Ishikawa (cell line): ENCODE measurements at regions not wholly inside any gene's neighbourhood (a gene's known extent, or its start where the extent isn't known, plus 50 kb on each side); places are given as distances from the start of the nearest gene placed in this dataset.

Experiments used
- CEBPB ChIP-seq: IDR thresholded peaks from 2 replicates; pipeline ENCODE4 v1.6.1; 2012
- CREB1 ChIP-seq: IDR thresholded peaks from 2 replicates; pipeline ENCODE4 v1.6.1; 2012; ENCODE audit warnings: low read depth
- EGR1 ChIP-seq: IDR thresholded peaks from 2 replicates; pipeline ENCODE4 v1.6.1; 2012
- EP300 ChIP-seq: IDR thresholded peaks from 2 replicates; pipeline ENCODE4 v1.6.1; 2012; ENCODE audit warnings: borderline replicate concordance
- FOXM1 ChIP-seq: IDR thresholded peaks from 2 replicates; pipeline ENCODE4 v1.6.1; 2012; ENCODE audit warnings: low read depth, borderline replicate concordance
- NFIC ChIP-seq: IDR thresholded peaks from 2 replicates; pipeline ENCODE4 v1.6.1; 2012
- RAD21 ChIP-seq: IDR thresholded peaks from 2 replicates; pipeline ENCODE4 v1.6.1; 2012; ENCODE audit warnings: low read depth
- TAF1 ChIP-seq: IDR thresholded peaks from 2 replicates; pipeline ENCODE4 v1.6.1; 2012; ENCODE audit warnings: low read depth, mild to moderate bottlenecking
- TEAD4 ChIP-seq: IDR thresholded peaks from 2 replicates; pipeline ENCODE4 v1.6.1; 2012
- YY1 ChIP-seq: IDR thresholded peaks from 2 replicates; pipeline ENCODE4 v1.6.1; 2012; ENCODE audit warnings: low read depth
- ZBTB7A ChIP-seq: IDR thresholded peaks from 2 replicates; pipeline ENCODE4 v1.6.1; 2012; ENCODE audit warnings: low read depth
- TF ChIP-seq, protein P1 (sequence below): IDR thresholded peaks from 2 replicates; pipeline ENCODE4 v1.6.1; 2012; ENCODE audit warnings: low read depth, mild to moderate bottlenecking
- TF ChIP-seq, protein P2 (sequence below): IDR thresholded peaks from 2 replicates; pipeline ENCODE4 v1.6.1; 2012

DNA sequence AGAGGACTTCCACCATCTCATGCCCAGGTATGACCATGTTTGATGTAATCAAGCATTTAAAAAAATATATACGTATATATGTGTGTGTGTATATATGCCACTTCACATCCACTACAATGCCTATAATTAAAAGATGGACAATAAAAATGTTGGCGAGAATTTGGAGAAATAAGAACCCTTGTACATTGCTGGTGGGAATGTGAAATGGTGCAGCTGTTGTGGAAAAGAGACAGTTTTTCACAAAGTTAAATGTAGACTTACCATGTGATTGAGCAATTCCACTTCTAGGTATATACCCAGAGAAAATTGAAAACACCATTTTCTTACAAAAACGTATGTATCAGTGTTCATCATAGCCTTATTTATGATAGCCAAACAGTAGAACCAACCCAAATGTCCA, 229.2 kb upstream of the WWC1 start:
- no peak for TF ChIP-seq RAD21
- TF ChIP-seq, protein P1, sequence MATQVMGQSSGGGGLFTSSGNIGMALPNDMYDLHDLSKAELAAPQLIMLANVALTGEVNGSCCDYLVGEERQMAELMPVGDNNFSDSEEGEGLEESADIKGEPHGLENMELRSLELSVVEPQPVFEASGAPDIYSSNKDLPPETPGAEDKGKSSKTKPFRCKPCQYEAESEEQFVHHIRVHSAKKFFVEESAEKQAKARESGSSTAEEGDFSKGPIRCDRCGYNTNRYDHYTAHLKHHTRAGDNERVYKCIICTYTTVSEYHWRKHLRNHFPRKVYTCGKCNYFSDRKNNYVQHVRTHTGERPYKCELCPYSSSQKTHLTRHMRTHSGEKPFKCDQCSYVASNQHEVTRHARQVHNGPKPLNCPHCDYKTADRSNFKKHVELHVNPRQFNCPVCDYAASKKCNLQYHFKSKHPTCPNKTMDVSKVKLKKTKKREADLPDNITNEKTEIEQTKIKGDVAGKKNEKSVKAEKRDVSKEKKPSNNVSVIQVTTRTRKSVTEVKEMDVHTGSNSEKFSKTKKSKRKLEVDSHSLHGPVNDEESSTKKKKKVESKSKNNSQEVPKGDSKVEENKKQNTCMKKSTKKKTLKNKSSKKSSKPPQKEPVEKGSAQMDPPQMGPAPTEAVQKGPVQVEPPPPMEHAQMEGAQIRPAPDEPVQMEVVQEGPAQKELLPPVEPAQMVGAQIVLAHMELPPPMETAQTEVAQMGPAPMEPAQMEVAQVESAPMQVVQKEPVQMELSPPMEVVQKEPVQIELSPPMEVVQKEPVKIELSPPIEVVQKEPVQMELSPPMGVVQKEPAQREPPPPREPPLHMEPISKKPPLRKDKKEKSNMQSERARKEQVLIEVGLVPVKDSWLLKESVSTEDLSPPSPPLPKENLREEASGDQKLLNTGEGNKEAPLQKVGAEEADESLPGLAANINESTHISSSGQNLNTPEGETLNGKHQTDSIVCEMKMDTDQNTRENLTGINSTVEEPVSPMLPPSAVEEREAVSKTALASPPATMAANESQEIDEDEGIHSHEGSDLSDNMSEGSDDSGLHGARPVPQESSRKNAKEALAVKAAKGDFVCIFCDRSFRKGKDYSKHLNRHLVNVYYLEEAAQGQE, result no peak
- TF ChIP-seq ZBTB7A, result no peak
- no peak for TF ChIP-seq TAF1
- TF ChIP-seq FOXM1, result no peak
- no peak for TF ChIP-seq YY1
- no peak for TF ChIP-seq EP300
- TF ChIP-seq CEBPB, result no peak
- TF ChIP-seq, protein P2, sequence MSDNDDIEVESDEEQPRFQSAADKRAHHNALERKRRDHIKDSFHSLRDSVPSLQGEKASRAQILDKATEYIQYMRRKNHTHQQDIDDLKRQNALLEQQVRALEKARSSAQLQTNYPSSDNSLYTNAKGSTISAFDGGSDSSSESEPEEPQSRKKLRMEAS, result no peak
- TF ChIP-seq EGR1, result no peak
- TF ChIP-seq CREB1, result no peak
- no peak for TF ChIP-seq TEAD4
- no peak for TF ChIP-seq NFIC
